D721Med (cell line): ENCODE measurements at regions not wholly inside any gene's neighbourhood (a gene's known extent, or its start where the extent isn't known, plus 50 kb on each side); places are given as distances from the start of the nearest gene placed in this dataset.

Experiments
- DNase-seq: peaks from one replicate; pipeline ENCODE4 v3.0.0; 2011; ENCODE audit warnings: low spot score; ENCODE audit not compliant: insufficient read length
- FAIRE-seq: peaks from 2 replicates; lab custom pipeline; 2011; peaks lifted over from hg19 to GRCh38; lab: Jason Lieb, UNC
- TF ChIP-seq, protein P1 (sequence below): IDR thresholded peaks from 2 replicates; pipeline ENCODE4 v1.5.1; 2012; ENCODE audit warnings: mild to moderate bottlenecking, control low read depth; ENCODE audit not compliant: insufficient read depth; ENCODE audit errors: missing control alignments

DNA sequence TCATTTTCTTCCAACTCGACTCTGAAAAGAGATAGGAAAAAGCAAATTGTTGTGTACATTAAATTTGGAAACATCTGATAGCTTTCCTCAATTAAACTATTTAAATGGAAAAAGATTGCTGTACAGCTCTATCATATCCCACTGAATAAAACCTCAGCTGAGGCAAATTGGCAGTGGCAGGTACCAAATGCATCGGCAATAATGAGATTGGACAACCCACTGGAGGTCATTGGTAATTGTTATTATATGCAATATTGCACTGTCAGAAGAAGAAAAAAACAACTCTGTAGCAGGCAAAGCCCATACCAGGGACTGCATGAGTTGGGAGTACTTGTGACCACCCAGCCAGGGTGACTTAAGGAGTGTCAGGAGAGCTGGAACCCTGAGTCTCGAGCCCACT lies 291.6 kb upstream of the SKOR2 start:
- FAIRE-seq: no peak
- TF ChIP-seq, protein P1, sequence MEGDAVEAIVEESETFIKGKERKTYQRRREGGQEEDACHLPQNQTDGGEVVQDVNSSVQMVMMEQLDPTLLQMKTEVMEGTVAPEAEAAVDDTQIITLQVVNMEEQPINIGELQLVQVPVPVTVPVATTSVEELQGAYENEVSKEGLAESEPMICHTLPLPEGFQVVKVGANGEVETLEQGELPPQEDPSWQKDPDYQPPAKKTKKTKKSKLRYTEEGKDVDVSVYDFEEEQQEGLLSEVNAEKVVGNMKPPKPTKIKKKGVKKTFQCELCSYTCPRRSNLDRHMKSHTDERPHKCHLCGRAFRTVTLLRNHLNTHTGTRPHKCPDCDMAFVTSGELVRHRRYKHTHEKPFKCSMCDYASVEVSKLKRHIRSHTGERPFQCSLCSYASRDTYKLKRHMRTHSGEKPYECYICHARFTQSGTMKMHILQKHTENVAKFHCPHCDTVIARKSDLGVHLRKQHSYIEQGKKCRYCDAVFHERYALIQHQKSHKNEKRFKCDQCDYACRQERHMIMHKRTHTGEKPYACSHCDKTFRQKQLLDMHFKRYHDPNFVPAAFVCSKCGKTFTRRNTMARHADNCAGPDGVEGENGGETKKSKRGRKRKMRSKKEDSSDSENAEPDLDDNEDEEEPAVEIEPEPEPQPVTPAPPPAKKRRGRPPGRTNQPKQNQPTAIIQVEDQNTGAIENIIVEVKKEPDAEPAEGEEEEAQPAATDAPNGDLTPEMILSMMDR: no peak
- DNase-seq: no peak

DNA sequence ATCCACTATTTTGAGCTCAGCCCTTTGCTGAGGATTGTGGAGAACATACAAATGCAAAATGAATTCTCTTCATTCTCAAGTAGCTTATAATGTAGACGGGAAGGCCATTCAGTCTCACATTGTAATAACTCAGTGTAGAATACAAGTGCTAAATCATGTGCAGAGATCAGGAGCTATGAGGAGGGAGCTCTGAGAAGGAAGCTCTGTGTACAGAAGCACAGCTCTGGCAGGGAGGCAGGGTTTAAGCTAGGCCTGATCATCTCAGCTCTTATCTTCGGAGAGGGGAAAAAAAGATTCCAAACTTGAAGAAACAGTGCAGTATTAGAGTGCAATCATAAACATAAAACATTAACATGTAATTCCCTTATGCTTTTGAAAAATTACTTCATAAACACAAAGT lies 291.1 kb upstream of the SKOR2 start:
- TF ChIP-seq, protein P1: no peak
- peak; percentile 48 for FAIRE-seq
- no peak for DNase-seq

DNA sequence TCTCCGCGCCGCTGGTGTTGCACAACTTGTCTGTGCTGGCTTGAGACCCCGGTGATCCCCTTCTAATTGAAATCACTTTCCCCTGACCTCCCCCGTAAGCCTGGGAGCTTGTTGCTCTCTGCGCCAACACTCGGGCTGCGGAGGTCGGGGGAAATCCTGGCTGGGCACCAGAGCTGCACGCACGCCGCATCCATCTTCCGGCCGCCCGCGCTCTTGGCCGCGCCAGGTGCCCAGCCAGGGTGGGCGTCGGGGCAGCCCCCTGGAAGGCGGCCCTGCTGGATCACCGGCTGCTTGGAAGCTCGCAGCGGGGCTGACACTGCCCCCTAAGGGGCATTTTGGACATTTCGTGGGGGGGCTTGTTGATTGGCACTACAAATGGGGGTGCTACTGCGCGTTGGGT lies 280.3 kb upstream of the SKOR2 start:
- DNase-seq (no peak), FAIRE-seq (no peak)

DNA sequence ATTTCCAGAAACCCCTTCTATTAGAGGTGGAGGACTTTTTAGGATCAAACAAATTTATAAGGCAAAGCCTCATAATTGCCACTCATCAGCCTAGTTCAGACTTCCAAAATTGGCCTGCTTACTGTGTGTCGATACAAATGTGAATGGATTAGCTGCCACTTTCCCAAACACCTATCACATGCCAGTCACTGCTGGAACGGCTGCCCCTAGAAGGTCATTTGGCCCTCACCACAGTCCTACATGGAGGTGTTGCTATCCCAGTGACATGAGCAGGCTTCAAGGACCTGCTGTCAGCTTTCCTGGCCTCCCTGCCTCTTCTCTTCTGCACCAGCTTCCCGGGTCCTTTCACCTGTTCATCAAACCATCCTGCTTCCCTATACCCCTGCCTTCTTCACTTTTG lies 279.2 kb upstream of the SKOR2 start:
- no peak for DNase-seq
- no peak for FAIRE-seq
- TF ChIP-seq, protein P1: no peak

More for the DNA sequence above, 280.3 kb upstream of the SKOR2 start:
- TF ChIP-seq, protein P1: no peak

DNA sequence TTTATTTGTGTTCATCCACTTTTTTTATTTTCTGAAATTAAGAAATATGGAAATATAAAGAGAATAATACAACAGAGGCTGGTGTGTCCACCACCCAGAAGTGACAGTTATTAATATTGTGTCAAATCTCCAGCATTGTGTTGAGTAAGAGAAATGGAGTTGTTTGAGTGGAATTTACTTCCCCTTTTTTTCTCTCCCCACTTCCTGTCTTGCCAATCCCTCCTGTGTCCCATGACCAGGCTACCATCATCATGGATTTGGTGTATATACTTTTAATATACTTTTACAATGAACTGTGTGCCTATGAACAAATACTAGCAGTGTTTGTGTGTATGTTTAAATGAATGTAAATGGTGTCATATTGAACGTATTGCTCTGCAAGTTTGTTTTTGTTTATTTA lies 276.9 kb upstream of the SKOR2 start:
- FAIRE-seq: no peak
- TF ChIP-seq, protein P1: no peak
- DNase-seq: no peak

DNA sequence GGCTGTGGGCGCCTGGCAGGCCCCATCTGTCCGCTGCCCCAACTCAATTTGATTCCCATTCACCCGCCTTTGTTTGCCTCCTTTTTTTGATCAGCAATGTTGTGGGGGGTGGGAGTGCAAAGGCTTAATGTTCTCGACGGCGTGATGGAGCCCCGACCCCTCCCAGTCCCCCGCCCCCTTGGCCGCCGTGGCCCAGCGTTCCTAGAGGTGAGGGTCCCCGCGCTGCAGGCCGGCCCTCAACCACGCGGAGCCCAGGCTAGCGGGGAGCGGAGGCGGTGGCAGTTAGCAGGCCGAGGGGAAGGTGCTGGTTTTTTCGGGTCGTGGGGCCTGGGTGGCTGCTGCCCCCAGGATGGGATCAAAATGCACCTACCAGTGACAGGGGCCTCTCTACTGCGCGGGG lies 274.7 kb upstream of the SKOR2 start:
- FAIRE-seq (no peak), DNase-seq (no peak)
- TF ChIP-seq, protein P1: no peak

DNA sequence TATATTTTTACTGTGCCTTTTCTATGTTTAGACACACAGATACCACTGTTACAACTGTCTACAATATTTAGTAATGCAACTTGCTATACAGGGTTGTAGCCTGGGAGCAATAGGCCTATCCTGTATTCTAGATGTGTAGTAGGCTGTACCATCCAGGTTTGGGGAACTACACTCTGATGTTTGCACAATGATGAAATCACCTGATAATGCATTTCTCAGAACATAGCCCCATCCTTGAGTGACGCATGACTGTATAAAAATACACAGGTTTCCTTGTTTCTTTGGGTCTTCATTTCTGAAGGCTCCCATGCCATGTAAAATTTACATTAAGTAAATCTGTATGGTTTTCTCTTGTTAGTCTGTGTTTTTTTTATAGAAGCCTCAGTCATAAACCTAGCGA lies 270.9 kb upstream of the SKOR2 start:
- FAIRE-seq: no peak

More for the DNA sequence above, 270.9 kb upstream of the SKOR2 start:
- DNase-seq: no peak
- TF ChIP-seq, protein P1: no peak
